ENCODE measurements at regions not wholly inside any gene's neighbourhood (a gene's known extent, or its start where the extent isn't known, plus 50 kb on each side); places are given as distances from the start of the nearest gene placed in this dataset.

GRCh38 chr5:15092801-15093200, 221.2 kb upstream of the ANKH start:
- H3K4me1 Mint-ChIP-seq (ENCODE audit: low read depth, unreplicated experiment) = peaks cover 2% of the 10 kb centered on the region
- Histone ChIP-seq H3K36me3 (ENCODE audit: insufficient read depth, low read length) (no peaks in the 10 kb centered on the region), H3K9me3 (ENCODE audit: insufficient read depth, low read depth, low read length) (no peaks in the 10 kb centered on the region), H3K4me2 (ENCODE audit: low read length) (no peak overlapping the region), H3K27me3 (ENCODE audit: insufficient read depth, low read length) (no peaks in the 10 kb centered on the region), H3K4me1 (ENCODE audit: insufficient read depth, low read length) (no peaks in the 10 kb centered on the region), H2AFZ (ENCODE audit: low read depth, low read length) (no peak overlapping the region), H3K4me3 (ENCODE audit: insufficient read depth, low read depth, low read length) (no peak overlapping the region), H3K9ac (ENCODE audit: low read length) (no peak overlapping the region), H3K79me2 (ENCODE audit: insufficient read depth, low read length) (no peaks in the 10 kb centered on the region), H3K27ac (ENCODE audit: low read depth, low read length) (no peak overlapping the region), H4K20me1 (ENCODE audit: insufficient read depth, low read length) (no peaks in the 10 kb centered on the region)
- TF ChIP-seq, protein P1, sequence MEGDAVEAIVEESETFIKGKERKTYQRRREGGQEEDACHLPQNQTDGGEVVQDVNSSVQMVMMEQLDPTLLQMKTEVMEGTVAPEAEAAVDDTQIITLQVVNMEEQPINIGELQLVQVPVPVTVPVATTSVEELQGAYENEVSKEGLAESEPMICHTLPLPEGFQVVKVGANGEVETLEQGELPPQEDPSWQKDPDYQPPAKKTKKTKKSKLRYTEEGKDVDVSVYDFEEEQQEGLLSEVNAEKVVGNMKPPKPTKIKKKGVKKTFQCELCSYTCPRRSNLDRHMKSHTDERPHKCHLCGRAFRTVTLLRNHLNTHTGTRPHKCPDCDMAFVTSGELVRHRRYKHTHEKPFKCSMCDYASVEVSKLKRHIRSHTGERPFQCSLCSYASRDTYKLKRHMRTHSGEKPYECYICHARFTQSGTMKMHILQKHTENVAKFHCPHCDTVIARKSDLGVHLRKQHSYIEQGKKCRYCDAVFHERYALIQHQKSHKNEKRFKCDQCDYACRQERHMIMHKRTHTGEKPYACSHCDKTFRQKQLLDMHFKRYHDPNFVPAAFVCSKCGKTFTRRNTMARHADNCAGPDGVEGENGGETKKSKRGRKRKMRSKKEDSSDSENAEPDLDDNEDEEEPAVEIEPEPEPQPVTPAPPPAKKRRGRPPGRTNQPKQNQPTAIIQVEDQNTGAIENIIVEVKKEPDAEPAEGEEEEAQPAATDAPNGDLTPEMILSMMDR (IDR thresholded peaks at IDR 0.05; ENCODE audit: insufficient read depth, low read depth, low read length) = no peak
- DNase-seq (ENCODE audit: low read depth) = no peak
- no peak overlapping the region for H3K27ac Mint-ChIP-seq (ENCODE audit: unreplicated experiment)
- no peak overlapping the region for H3K4me3 Mint-ChIP-seq (ENCODE audit: unreplicated experiment)
- H3K36me3 Mint-ChIP-seq (ENCODE audit: low read depth, unreplicated experiment) = no peaks in the 10 kb centered on the region
- H3K27me3 Mint-ChIP-seq (ENCODE audit: low read depth, unreplicated experiment) = peaks cover 8% of the 10 kb centered on the region
- peaks cover 4% of the 10 kb centered on the region for H3K9me3 Mint-ChIP-seq (ENCODE audit: unreplicated experiment)
- FAIRE-seq = no peak

DNA sequence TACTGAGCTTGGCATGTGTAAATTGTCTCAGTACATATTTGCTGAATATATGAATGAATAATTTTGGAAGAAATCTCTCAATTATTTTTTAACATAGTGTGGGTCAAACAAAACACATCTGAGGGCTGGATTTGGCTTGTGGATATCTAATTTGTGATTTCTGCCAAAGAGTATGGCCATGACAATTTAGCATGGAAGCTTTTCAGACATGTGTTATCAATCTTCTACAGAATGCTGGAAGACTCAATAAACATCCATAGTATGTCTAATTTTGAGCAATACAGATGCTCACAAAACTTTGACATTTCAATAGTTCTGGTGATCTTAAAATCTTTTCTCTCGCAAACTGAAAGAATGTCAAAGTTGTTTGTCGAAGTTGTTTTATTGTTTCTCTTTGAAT, 214.1 kb upstream of the ANKH start:
- H3K4me3 ChIP-seq (ENCODE audit: insufficient read depth, low read depth, low read length) = no peak overlapping the region
- no peaks in the 10 kb centered on the region for H3K36me3 ChIP-seq (ENCODE audit: insufficient read depth, low read length)
- no peak overlapping the region for H3K9ac ChIP-seq (ENCODE audit: low read length)
- no peaks in the 10 kb centered on the region for H3K27me3 ChIP-seq (ENCODE audit: insufficient read depth, low read length)
- FAIRE-seq = no peak
- Mint-ChIP-seq H3K27ac (ENCODE audit: unreplicated experiment) (no peak overlapping the region), H3K36me3 (ENCODE audit: low read depth, unreplicated experiment) (no peaks in the 10 kb centered on the region), H3K27me3 (ENCODE audit: low read depth, unreplicated experiment) (peaks cover 6% of the 10 kb centered on the region), H3K9me3 (ENCODE audit: unreplicated experiment) (peaks cover 7% of the 10 kb centered on the region), H3K4me1 (ENCODE audit: low read depth, unreplicated experiment) (peaks cover under 1% of the 10 kb centered on the region), H3K4me3 (ENCODE audit: unreplicated experiment) (no peak overlapping the region)
- H3K9me3 ChIP-seq (ENCODE audit: insufficient read depth, low read depth, low read length) = no peaks in the 10 kb centered on the region
- TF ChIP-seq, protein P1 (IDR thresholded peaks at IDR 0.05; ENCODE audit: insufficient read depth, low read depth, low read length) = no peak
- TF ChIP-seq EZH2 (IDR thresholded peaks at IDR 0.05; ENCODE audit: insufficient read depth, low read length) = no peak
- no peaks in the 10 kb centered on the region for H3K79me2 ChIP-seq (ENCODE audit: insufficient read depth, low read length)
- H3K27ac ChIP-seq (ENCODE audit: low read depth, low read length) = no peak overlapping the region
- no peak for DNase-seq (ENCODE audit: low read depth)
- H3K4me2 ChIP-seq (ENCODE audit: low read length) = no peak overlapping the region
- H4K20me1 ChIP-seq (ENCODE audit: insufficient read depth, low read length) = no peaks in the 10 kb centered on the region
- no peaks in the 10 kb centered on the region for H3K4me1 ChIP-seq (ENCODE audit: insufficient read depth, low read length)
- no peak overlapping the region for H2AFZ ChIP-seq (ENCODE audit: low read depth, low read length)

- no peak for TF ChIP-seq EZH2 (IDR thresholded peaks at IDR 0.05; ENCODE audit: insufficient read depth, low read length)
- TF ChIP-seq, protein P1 (IDR thresholded peaks at IDR 0.05; ENCODE audit: insufficient read depth, low read depth, low read length) = no peak
- H3K4me1 ChIP-seq (ENCODE audit: insufficient read depth, low read length) = no peaks in the 10 kb centered on the region
- Mint-ChIP-seq H3K36me3 (ENCODE audit: low read depth, unreplicated experiment) (no peaks in the 10 kb centered on the region), H3K4me3 (ENCODE audit: unreplicated experiment) (no peak overlapping the region), H3K9me3 (ENCODE audit: unreplicated experiment) (peaks cover 2% of the 10 kb centered on the region), H3K27me3 (ENCODE audit: low read depth, unreplicated experiment) (no peaks in the 10 kb centered on the region), H3K4me1 (ENCODE audit: low read depth, unreplicated experiment) (no peaks in the 10 kb centered on the region), H3K27ac (ENCODE audit: unreplicated experiment) (no peak overlapping the region)
- DNase-seq (ENCODE audit: low read depth) (no peak), FAIRE-seq (no peak)
- H3K4me3 ChIP-seq (ENCODE audit: insufficient read depth, low read depth, low read length) = no peak overlapping the region
- H3K27ac ChIP-seq (ENCODE audit: low read depth, low read length) = no peak overlapping the region
- no peaks in the 10 kb centered on the region for H3K9me3 ChIP-seq (ENCODE audit: insufficient read depth, low read depth, low read length)
- no peaks in the 10 kb centered on the region for H3K79me2 ChIP-seq (ENCODE audit: insufficient read depth, low read length)
- H3K9ac ChIP-seq (ENCODE audit: low read length) = no peak overlapping the region
- no peaks in the 10 kb centered on the region for H4K20me1 ChIP-seq (ENCODE audit: insufficient read depth, low read length)
- H2AFZ ChIP-seq (ENCODE audit: low read depth, low read length) = no peak overlapping the region
- no peaks in the 10 kb centered on the region for H3K36me3 ChIP-seq (ENCODE audit: insufficient read depth, low read length)
- no peak overlapping the region for H3K4me2 ChIP-seq (ENCODE audit: low read length)
- H3K27me3 ChIP-seq (ENCODE audit: insufficient read depth, low read length) = no peaks in the 10 kb centered on the region
These were observed 210.5 kb upstream of the ANKH start for GRCh38 chr5:15082096-15082495.

Measured in astrocyte (in vitro differentiated cells and primary cell).